EH (cell line): ENCODE measurements at regions not wholly inside any gene's neighbourhood (a gene's known extent, or its start where the extent isn't known, plus 50 kb on each side); places are given as distances from the start of the nearest gene placed in this dataset.

Experiments
- DNase-seq: peaks from one replicate; pipeline ENCODE4 v3.0.0-alpha.2; 2015; ENCODE audit warnings: low read depth

- no peak for DNase-seq
These were observed 88.3 kb downstream of the ANKRD60 start for GRCh38 chr20:58139849-58140786.

DNA sequence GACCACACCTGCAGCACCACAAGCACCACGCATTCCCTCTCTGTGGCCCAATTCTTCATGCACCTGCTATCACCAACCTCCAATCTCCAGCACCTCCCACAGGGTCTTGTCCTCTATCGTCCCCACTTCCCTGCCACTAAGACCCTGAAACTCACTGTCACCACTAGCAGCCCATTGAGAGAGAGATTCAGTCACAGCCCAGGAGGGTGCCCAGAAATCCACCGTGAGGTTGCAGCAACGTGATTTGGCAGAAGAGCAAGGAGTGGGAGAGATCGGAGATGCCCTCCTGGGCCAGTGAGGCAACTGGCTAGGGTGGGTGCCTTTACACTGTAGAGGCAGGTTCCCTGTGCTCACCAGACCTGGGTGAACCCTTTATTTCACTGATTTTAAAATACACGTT is 90.1 kb downstream of the ANKRD60 start:
- DNase-seq = no peak

- no peak for DNase-seq
These were observed 90.7 kb downstream of the ANKRD60 start for GRCh38 chr20:58137651-58138265.

GRCh38 chr20:58137236-58137635 is 91.2 kb downstream of the ANKRD60 start:
- DNase-seq = no peak

- DNase-seq = no peak
These were observed 92.3 kb downstream of the ANKRD60 start for GRCh38 chr20:58136149-58136484.

GRCh38 chr20:58135441-58136148 is 92.9 kb downstream of the ANKRD60 start:
- no peak for DNase-seq

DNA sequence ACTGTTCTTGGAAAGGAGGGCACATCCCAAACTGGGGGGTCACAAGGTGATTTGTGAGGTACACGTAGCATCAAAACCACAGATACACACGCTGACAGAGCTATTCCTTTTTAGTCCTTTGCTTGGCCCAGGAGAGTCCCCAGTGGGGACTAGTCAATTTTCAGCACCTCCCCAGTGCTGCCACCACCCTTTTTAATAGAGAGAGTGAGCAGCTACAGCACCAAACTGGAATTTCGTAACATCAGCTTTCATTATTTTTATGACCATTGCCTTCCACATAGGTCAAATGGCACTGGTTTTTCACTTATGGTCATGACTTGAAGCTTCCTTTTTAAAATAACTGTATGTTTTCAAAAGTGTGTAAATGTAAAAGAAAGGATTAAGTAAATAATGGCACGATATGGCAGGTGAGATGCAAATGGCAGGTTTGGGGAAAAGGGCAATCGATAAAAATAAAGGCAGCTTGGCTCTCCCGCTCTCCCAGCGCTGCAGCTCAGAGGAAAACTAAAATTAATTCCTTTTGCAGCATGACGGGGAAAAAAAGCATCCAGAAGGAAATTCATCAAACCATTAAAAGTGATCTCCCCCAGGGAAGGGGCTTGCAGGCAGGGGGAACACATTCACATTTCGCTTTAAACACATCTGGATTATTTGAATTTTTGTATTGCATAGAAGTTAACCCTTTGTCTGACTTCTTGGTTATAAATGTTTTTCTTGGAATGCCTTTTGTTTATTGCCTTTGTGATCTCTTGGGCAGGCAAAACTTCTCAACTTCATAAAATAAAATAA is 95.2 kb downstream of the ANKRD60 start:
- peak; percentile 9 for DNase-seq

DNA sequence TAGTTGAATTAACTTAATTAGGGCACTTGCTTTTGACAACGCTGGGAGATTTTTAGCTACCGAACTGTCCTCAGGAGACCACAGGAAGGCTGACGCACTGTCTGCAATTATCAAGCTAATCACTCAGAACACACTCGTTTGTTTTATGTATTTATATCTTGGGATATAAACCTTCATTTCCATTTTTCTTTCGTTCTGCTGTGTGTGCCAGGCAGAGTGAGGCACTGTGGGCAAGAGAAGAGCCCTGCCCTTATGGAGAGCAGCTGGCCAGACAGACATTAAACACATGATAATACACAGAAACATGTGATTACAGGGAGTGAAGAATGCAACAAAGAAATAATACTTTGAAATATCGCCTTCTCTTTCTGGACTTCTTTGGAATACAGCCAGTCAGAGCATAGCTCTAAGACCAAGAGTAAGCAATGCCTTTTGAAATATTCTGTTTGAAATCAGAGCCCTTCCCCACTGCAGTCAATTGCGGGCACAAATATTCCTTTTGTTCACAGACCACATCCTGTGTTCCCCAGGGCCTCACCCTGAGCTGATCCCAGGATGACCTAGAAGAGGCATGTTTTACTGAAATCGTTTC is 96.8 kb downstream of the ANKRD60 start:
- peak; percentile 55 for DNase-seq

- no peak for DNase-seq
These were observed 97.3 kb downstream of the ANKRD60 start for GRCh38 chr20:58131151-58131550.

DNA sequence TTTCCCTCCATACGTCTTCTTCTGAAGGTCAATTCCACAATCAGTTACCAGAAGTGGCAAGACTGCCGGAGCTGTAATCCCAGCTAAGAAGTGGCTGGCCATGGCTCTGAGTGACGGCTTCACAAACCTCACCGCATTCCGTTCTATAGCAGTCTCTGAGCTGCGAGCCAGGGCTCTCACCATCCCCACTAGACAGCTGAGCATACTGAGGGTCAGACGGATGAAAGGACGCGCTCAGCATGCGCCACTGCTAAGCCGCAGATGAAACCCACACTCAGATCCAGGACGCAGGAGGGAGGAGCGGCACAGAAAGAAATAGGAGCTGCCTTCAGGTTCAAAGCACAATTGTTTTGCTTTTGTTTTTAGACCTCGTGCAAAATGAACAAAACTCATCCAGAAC is 97.9 kb downstream of the ANKRD60 start:
- no peak for DNase-seq

GRCh38 chr20:58130156-58130555 is 98.3 kb downstream of the ANKRD60 start:
- DNase-seq = no peak

- no peak for DNase-seq
These were observed 98.7 kb downstream of the ANKRD60 start for GRCh38 chr20:58129721-58130151.

GRCh38 chr20:58128635-58129625 is 99.5 kb downstream of the ANKRD60 start:
- DNase-seq = no peak

- DNase-seq = peak; percentile 46
These were observed 100.7 kb downstream of the ANKRD60 start for GRCh38 chr20:58127701-58128111.

GRCh38 chr20:58125726-58126125 is 102.7 kb downstream of the ANKRD60 start:
- DNase-seq = no peak

GRCh38 chr20:58117944-58118343 is 110.5 kb downstream of the ANKRD60 start:
- DNase-seq = peak; percentile 59

GRCh38 chr20:58116505-58116904 is 111.9 kb downstream of the ANKRD60 start:
- DNase-seq = no peak

GRCh38 chr20:58113716-58114115 is 114.7 kb downstream of the ANKRD60 start:
- DNase-seq = no peak

GRCh38 chr20:58112017-58112781 is 116.3 kb downstream of the ANKRD60 start:
- peak; percentile 62 for DNase-seq
